Activated naive CD8-positive, alpha-beta T cell treated with anti-CD3 and anti-CD28 coated beads, Interleukin-2, amount 10 ng/mL, durations not matched to agents 7 days and 5 days (primary cell): ENCODE measurements at regions not wholly inside any gene's neighbourhood (a gene's known extent, or its start where the extent isn't known, plus 50 kb on each side); places are given as distances from the start of the nearest gene placed in this dataset.

ENCODE experiments used
- ATAC-seq: fragments of 150-1000 bp; cut with Tn5 transposase; one replicate; pipeline ENCODE4 v1.10.0; 2021; ENCODE audit warnings: low read depth, moderate library complexity
- POLR2A ChIA-PET: fragments of 350-600 bp; sonication (Branson Sonifier 250); formaldehyde crosslinking; loops from one replicate; lab custom pipeline; 2021; ENCODE audit warnings: antibody characterized with exemption; lab: Charles Lee
- DNase-seq: peaks from one replicate; pipeline ENCODE4 v3.0.0; 2021
- H3K27ac Mint-ChIP-seq: one replicate; pipeline ENCODE4 v1.8.0; 2022; ENCODE audit warnings: mild to moderate bottlenecking, mixed read lengths
- H3K27me3 Mint-ChIP-seq: one replicate; pipeline ENCODE4 v1.8.0; 2022; ENCODE audit warnings: mild to moderate bottlenecking, moderate library complexity, mixed read lengths
- H3K36me3 Mint-ChIP-seq: one replicate; pipeline ENCODE4 v1.8.0; 2021; ENCODE audit warnings: mild to moderate bottlenecking, mixed read lengths
- H3K4me1 Mint-ChIP-seq: one replicate; pipeline ENCODE4 v1.8.0; 2021; ENCODE audit warnings: mixed read lengths
- H3K4me3 Mint-ChIP-seq: one replicate; pipeline ENCODE4 v1.8.0; 2022; ENCODE audit warnings: mild to moderate bottlenecking, moderate library complexity, mixed read lengths
- H3K9me3 Mint-ChIP-seq: one replicate; pipeline ENCODE4 v1.8.0; 2021; ENCODE audit warnings: mixed read lengths

- ATAC-seq (no peak), DNase-seq (no peak)
- Mint-ChIP-seq H3K36me3 (no peaks in the 10 kb centered on the region), H3K27me3 (no peaks in the 10 kb centered on the region), H3K4me1 (no peaks in the 10 kb centered on the region), H3K4me3 (no peak overlapping the region), H3K9me3 (no peaks in the 10 kb centered on the region), H3K27ac (no peak overlapping the region)
- POLR2A ChIA-PET, result no interaction called here
Observed at GRCh38 chr4:114279711-114280110, 300.3 kb upstream of the ARSJ start.

- no peaks in the 10 kb centered on the region for H3K9me3 Mint-ChIP-seq
- H3K27me3 Mint-ChIP-seq, result no peaks in the 10 kb centered on the region
- no peaks in the 10 kb centered on the region for H3K4me1 Mint-ChIP-seq
- ATAC-seq (no peak), DNase-seq (no peak)
- POLR2A ChIA-PET, result no interaction called here
- H3K4me3 Mint-ChIP-seq, result no peak overlapping the region
- H3K36me3 Mint-ChIP-seq, result no peaks in the 10 kb centered on the region
- no peak overlapping the region for H3K27ac Mint-ChIP-seq
Observed at GRCh38 chr4:114280645-114281044, 301.2 kb upstream of the ARSJ start.

- H3K4me3 Mint-ChIP-seq, result no peak overlapping the region
- ATAC-seq (no peak), DNase-seq (no peak)
- H3K27ac Mint-ChIP-seq, result no peak overlapping the region
- H3K36me3 Mint-ChIP-seq, result no peaks in the 10 kb centered on the region
- POLR2A ChIA-PET, result no interaction called here
- H3K9me3 Mint-ChIP-seq, result no peaks in the 10 kb centered on the region
- no peaks in the 10 kb centered on the region for H3K4me1 Mint-ChIP-seq
- no peaks in the 10 kb centered on the region for H3K27me3 Mint-ChIP-seq
Observed at GRCh38 chr4:114281164-114281960, 301.9 kb upstream of the ARSJ start.

GRCh38 chr4:114282937-114283336 is 303.5 kb upstream of the ARSJ start:
- no peaks in the 10 kb centered on the region for H3K9me3 Mint-ChIP-seq
- no peak overlapping the region for H3K27ac Mint-ChIP-seq
- H3K4me3 Mint-ChIP-seq, result no peak overlapping the region
- no peaks in the 10 kb centered on the region for H3K27me3 Mint-ChIP-seq
- no peaks in the 10 kb centered on the region for H3K36me3 Mint-ChIP-seq
- ATAC-seq (no peak), DNase-seq (no peak)
- POLR2A ChIA-PET, result no interaction called here
- H3K4me1 Mint-ChIP-seq, result no peaks in the 10 kb centered on the region

GRCh38 chr4:114284629-114285028 is 305.2 kb upstream of the ARSJ start:
- no peaks in the 10 kb centered on the region for H3K36me3 Mint-ChIP-seq
- no peak overlapping the region for H3K4me3 Mint-ChIP-seq
- ATAC-seq, result no peak
- H3K27ac Mint-ChIP-seq, result no peak overlapping the region
- H3K27me3 Mint-ChIP-seq, result no peaks in the 10 kb centered on the region
- DNase-seq, result no peak
- POLR2A ChIA-PET, result no interaction called here
- peaks cover 1% of the 10 kb centered on the region for H3K9me3 Mint-ChIP-seq
- no peaks in the 10 kb centered on the region for H3K4me1 Mint-ChIP-seq

GRCh38 chr4:114286262-114286810 is 306.9 kb upstream of the ARSJ start:
- H3K36me3 Mint-ChIP-seq, result no peaks in the 10 kb centered on the region
- POLR2A ChIA-PET, result no interaction called here
- no peak overlapping the region for H3K27ac Mint-ChIP-seq
- H3K4me1 Mint-ChIP-seq, result no peaks in the 10 kb centered on the region
- H3K27me3 Mint-ChIP-seq, result no peaks in the 10 kb centered on the region
- peaks cover 1% of the 10 kb centered on the region for H3K9me3 Mint-ChIP-seq
- no peak for DNase-seq
- no peak for ATAC-seq
- H3K4me3 Mint-ChIP-seq, result no peak overlapping the region

GRCh38 chr4:114287079-114287696 is 307.7 kb upstream of the ARSJ start:
- Mint-ChIP-seq H3K27me3 (no peaks in the 10 kb centered on the region), H3K4me3 (no peak overlapping the region), H3K36me3 (no peaks in the 10 kb centered on the region), H3K27ac (no peak overlapping the region), H3K4me1 (no peaks in the 10 kb centered on the region), H3K9me3 (peaks cover 1% of the 10 kb centered on the region)
- ATAC-seq (no peak), DNase-seq (no peak)
- POLR2A ChIA-PET, result no interaction called here

- no peaks in the 10 kb centered on the region for H3K36me3 Mint-ChIP-seq
- H3K27me3 Mint-ChIP-seq, result no peaks in the 10 kb centered on the region
- ATAC-seq (no peak), DNase-seq (no peak)
- H3K27ac Mint-ChIP-seq, result no peak overlapping the region
- no peak overlapping the region for H3K4me3 Mint-ChIP-seq
- no peaks in the 10 kb centered on the region for H3K4me1 Mint-ChIP-seq
- H3K9me3 Mint-ChIP-seq, result peaks cover 1% of the 10 kb centered on the region
- POLR2A ChIA-PET, result no interaction called here
Observed at GRCh38 chr4:114296126-114296525, 302.5 kb upstream of the UGT8 start.

- ATAC-seq, result no peak
- Mint-ChIP-seq H3K4me3 (no peak overlapping the region), H3K36me3 (no peaks in the 10 kb centered on the region)
Observed at GRCh38 chr4:114302472-114302871, 296.1 kb upstream of the UGT8 start.

GRCh38 chr4:114304046-114304445 is 294.6 kb upstream of the UGT8 start:
- POLR2A ChIA-PET, result no interaction called here
- Mint-ChIP-seq H3K27ac (no peak overlapping the region), H3K9me3 (no peaks in the 10 kb centered on the region), H3K4me3 (no peak overlapping the region), H3K4me1 (no peaks in the 10 kb centered on the region), H3K27me3 (no peaks in the 10 kb centered on the region), H3K36me3 (no peaks in the 10 kb centered on the region)
- DNase-seq (no peak), ATAC-seq (no peak)

More at GRCh38 chr4:114302472-114302871, 296.1 kb upstream of the UGT8 start:
- no peaks in the 10 kb centered on the region for H3K9me3 Mint-ChIP-seq
- no peaks in the 10 kb centered on the region for H3K27me3 Mint-ChIP-seq
- DNase-seq, result no peak
- H3K27ac Mint-ChIP-seq, result no peak overlapping the region
- POLR2A ChIA-PET, result no interaction called here
- no peaks in the 10 kb centered on the region for H3K4me1 Mint-ChIP-seq

- DNase-seq (no peak), ATAC-seq (no peak)
- H3K27me3 Mint-ChIP-seq, result no peaks in the 10 kb centered on the region
- H3K27ac Mint-ChIP-seq, result no peak overlapping the region
- POLR2A ChIA-PET, result no interaction called here
- H3K4me1 Mint-ChIP-seq, result no peaks in the 10 kb centered on the region
- H3K36me3 Mint-ChIP-seq, result no peaks in the 10 kb centered on the region
- H3K9me3 Mint-ChIP-seq, result no peaks in the 10 kb centered on the region
- no peak overlapping the region for H3K4me3 Mint-ChIP-seq
Observed at GRCh38 chr4:114304567-114304966, 294.0 kb upstream of the UGT8 start.

- Mint-ChIP-seq H3K27me3 (no peaks in the 10 kb centered on the region), H3K9me3 (no peaks in the 10 kb centered on the region), H3K4me3 (no peak overlapping the region), H3K36me3 (no peaks in the 10 kb centered on the region), H3K27ac (no peak overlapping the region), H3K4me1 (no peaks in the 10 kb centered on the region)
- ATAC-seq (no peak), DNase-seq (no peak)
- POLR2A ChIA-PET, result no interaction called here
Observed at GRCh38 chr4:114306946-114307345, 291.7 kb upstream of the UGT8 start.

GRCh38 chr4:114310296-114310925 is 288.2 kb upstream of the UGT8 start:
- no peak overlapping the region for H3K27ac Mint-ChIP-seq
- no peak overlapping the region for H3K4me3 Mint-ChIP-seq
- ATAC-seq (no peak), DNase-seq (no peak)
- H3K27me3 Mint-ChIP-seq, result no peaks in the 10 kb centered on the region
- no peaks in the 10 kb centered on the region for H3K4me1 Mint-ChIP-seq
- no peaks in the 10 kb centered on the region for H3K36me3 Mint-ChIP-seq
- H3K9me3 Mint-ChIP-seq, result no peaks in the 10 kb centered on the region
- POLR2A ChIA-PET, result no interaction called here

GRCh38 chr4:114311787-114312186 is 286.8 kb upstream of the UGT8 start:
- Mint-ChIP-seq H3K27ac (no peak overlapping the region), H3K4me3 (no peak overlapping the region), H3K36me3 (no peaks in the 10 kb centered on the region), H3K9me3 (no peaks in the 10 kb centered on the region), H3K27me3 (peaks cover 3% of the 10 kb centered on the region), H3K4me1 (no peaks in the 10 kb centered on the region)
- POLR2A ChIA-PET, result no interaction called here
- ATAC-seq (no peak), DNase-seq (no peak)
